ENCODE measurements at regions not wholly inside any gene's neighbourhood (a gene's known extent, or its start where the extent isn't known, plus 50 kb on each side); places are given as distances from the start of the nearest gene placed in this dataset.
"Not testable (repeated sequence)": the region's sequence is repeated elsewhere in the genome, so short reads cannot be mapped to it uniquely, and the experiment has no call there.

DNA sequence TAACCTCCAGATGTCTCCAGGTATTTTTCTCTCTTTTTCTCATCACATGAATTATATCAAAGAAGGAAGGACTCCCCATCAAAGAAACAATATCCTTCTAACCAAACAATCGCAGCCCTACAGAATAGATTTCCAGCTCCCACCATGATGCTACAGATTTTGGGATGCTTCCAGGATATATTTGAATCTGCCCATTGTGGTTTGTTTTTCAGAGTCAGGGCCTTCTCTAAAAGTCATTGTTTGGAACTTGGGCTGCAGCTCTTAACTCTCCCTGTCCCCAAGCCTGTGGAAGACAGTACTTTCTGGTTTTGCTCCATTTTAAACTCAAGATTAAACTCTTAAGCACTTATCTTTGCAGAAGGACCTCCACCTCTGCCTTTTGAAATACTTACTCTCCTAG, 223.2 kb downstream of the PMAIP1 start:
- DNase-seq, result no peak

DNA sequence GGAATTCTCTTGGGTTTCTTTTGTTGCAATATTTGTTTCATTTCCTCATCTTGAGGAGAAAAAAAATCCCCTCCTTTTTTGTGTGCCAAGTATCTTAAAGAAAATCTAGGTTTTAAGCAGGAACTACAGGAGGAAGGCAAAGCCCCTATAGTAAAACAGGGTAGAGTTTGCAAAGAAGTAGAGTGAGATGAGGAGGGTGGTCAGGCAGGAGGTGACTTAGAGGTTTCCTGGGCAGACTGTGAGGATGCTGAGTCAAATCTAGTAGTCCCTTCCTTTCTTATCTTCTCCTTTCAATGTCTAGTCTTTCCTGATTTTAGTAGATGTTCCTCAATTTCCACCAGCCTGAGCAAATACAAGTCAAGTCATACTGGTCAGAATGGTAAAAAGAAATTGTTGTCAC, 222.5 kb downstream of the PMAIP1 start:
- DNase-seq, result no peak

DNA sequence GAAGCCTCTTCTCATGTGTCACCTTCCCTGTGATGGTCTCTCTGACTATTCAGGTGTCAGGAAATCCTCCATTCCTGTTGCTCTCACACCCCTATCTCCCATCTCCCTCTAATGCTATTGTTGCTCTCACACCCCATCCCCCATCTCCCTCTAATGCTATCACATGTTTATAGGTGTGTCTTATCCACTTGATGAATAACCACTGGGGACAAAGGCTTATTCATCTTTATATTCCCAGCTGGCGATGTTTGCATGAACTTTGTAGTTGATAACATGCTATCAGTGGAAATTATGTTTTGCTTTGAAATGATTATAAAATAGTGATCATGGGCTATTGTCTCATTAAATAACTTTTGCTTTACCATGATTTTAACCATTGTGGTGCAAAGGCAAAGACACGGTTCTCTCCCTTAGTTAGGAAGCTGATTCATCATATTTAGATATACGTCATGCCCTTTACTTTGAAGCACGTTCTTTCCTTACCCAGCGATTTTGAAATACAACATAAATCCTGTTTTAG, 220.5 kb downstream of the PMAIP1 start:
- no peak for DNase-seq

DNA sequence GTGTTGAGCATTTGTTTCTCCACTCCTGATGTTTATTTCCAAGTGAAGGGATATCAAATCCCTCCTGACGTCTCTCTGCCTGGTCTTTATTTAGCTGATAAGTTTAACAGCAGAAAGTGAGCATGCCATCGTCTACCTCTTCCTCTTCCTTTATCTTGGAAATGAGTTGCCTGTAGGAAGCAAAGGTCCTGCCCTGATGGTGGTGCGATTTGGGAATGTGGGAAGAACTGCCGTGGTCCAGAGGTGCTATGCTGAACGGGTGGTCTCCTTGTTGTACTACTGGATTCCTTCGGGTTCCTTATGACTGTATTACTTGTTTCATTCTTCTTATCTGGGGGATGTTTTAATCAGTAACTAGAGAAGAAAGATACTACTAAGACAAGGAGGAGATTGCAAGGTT, 217.5 kb downstream of the PMAIP1 start:
- DNase-seq, result no peak

DNA sequence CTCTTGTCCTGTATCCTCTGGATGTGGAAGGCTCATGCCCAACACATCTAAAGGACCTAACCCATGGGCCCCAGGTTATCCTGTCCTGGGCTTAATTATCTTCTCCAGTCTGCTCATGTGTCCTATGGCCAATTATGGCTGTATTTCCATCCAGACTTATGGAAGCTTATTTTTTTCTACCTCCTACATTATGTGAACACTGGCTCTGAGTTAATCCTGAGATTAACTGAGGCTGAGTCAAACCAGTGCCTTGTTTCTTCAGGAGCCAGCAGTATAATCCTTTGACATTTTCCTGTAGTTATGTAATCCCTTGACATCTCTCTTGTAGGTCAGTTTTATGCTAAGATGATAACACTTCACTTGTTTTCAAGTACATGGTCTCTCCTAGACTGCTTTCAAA, 213.6 kb downstream of the PMAIP1 start:
- DNase-seq, result no peak

DNA sequence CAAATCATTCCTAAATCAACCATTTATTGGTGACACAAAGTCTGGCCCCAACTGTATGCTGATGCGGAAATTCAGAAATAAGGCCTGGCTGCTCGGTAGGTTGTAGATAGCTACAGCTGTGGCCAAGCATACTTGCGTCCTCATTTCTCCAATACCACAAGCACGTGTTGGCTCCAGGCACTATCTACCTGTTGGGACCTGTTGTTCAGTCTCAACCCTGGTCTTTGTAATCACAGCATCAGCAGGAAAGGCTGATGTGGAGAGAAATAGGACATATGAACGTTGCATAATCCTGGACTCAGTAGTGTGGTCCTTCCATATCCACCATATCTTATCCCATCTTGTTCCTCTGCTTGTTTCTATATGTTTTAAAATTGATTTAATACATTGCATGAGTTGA, 212.6 kb downstream of the PMAIP1 start:
- DNase-seq, result no peak

DNA sequence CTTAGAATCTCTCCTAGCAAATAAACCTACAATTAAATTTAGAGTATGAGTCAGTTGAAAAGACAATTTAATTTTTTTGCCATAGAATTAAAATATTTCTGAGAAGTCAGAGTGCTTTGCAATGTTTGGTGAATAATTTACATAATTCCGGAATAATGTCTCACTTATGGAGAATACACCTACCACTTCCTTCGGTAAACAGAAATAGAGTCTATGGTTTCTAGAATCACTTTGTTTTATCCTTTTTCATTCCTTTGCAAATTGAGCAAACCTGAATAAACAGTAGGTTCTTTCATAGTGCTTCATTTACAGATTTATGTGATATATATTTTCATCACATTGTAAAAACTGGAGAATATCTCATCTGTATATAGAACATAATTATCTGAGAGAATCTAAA, 211.7 kb downstream of the PMAIP1 start:
- no peak for DNase-seq

DNA sequence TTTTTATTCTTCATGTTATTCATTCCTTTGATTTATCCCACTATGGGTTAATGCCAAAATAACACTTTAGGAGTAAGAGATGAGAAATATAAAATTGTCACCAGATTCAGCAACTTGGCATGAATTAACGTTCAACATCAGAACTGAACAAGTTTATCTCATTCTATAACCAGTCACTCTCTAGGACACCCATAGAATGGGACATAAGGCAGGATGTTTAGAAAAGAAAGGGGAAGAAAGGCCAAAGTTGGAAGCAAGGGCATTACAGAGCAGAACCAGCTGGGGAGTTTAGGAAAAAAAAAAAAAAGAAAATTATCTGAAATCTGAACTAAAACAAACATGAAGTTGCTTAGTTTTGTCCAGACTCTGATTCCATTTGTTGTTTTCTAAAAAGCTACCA, 211.0 kb downstream of the PMAIP1 start:
- no peak for DNase-seq

DNA sequence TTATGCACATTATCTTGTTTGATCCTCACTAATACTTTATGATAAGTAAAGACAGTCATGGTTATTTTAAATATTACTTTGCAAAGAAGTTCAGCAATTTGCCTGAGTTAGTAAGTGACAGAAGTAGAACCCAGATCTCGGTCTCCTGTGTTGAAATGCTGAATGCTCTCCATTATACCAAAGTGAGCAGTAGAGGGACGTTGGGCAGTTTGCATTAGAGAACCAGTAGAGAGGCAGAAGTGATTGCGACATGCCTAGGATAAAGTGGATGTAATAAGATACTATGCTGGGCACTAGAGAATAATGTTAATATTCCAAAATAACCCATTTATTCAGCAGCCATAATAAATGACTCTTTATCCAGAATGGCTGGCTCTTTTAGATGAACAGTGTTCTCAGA, 201.0 kb downstream of the PMAIP1 start:
- no peak for DNase-seq

DNA sequence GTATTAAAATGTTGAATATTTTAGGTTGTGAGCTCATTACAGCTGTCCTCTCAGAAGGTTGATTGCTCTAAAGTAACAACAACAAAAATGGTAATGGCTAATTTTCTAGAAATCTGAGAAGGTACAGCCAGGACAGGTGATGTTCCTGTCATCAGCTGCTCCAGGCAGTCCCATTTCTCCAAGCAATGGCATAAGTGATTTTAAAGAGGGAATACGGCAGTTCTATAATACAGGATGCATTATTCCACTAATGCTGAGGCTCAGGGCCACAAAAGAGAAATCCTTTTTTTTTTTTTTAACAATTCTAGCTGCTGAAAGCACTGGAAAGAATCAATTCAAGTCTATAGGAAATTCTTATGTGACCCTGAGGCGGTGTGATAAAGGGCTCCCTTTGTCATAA, 199.9 kb downstream of the PMAIP1 start:
- no peak for DNase-seq

DNA sequence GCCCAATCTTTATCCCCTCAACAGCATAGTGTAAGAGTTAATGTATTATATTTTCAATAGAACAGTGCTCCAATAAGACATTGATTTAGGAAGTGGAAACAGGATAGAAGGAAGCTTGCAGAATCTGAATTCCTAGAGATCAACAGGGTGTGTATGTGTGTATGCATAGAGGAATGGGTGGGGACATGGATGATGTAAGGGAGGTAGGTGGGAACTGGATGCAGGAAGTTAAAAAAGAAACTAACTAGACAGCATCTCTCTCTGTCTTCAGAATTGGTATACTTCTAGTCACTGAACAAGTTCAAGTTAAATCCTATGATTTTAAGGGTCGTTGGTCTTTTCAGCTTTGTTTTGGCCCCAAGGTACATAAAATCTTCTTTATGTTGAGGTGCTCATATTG, 196.6 kb downstream of the PMAIP1 start:
- DNase-seq, result no peak

DNA sequence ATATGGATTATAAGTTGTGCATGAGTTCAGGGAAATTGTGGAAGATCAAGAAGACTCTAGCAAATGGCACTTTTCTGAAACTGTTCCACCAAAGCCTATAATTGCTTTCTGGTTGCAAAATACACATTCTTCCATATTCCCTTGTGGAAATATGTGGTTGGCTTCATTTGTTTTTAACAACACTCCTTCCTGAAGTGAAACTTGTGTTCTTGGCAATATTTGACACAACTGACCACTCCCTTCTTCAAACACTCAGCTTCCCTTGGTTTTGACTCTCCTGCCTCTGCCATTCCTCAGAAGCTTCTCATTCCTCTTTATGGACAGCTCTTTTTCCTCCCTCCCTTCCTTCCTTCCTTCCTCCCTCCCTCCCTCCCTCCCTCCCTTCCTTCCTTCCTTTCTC, 192.3 kb downstream of the PMAIP1 start:
- no peak for DNase-seq

DNA sequence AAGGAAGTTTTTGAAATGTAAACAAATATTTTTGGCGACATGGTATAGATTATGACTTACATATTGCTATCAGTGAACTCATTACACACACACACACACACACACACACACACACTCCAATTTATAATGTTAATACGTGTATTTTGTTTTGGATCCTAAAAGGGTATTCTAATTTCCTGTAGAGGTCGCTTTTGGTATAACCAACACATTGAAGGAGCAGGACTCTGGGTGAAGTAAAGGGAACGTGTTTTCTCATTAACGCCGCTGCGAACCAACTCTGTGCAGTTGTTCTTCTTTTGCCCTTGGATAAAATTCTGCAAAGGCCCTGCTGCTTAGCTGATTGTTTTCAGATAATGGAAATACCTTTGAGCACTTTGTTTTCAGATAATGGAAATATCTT, 190.4 kb downstream of the PMAIP1 start:
- no peak for DNase-seq

DNA sequence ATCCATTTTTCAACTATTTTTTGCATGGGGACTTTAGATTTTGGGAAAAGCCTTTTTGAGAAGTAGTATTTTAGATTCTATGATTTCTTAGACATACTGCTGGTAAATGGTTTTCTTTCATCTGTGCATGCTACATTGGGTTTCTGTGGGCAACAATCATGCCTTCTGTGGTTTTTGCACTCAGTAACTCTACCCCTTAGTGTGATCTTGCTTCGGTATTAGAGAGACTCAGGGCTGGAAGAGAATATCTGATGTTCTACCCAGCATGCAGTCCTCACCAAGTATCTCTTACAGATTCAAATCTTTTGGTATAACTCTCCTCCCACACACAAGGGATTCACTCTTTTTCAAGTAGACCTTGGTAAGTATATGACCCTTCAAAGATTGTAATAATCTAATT, 183.0 kb downstream of the PMAIP1 start:
- no peak for DNase-seq

DNA sequence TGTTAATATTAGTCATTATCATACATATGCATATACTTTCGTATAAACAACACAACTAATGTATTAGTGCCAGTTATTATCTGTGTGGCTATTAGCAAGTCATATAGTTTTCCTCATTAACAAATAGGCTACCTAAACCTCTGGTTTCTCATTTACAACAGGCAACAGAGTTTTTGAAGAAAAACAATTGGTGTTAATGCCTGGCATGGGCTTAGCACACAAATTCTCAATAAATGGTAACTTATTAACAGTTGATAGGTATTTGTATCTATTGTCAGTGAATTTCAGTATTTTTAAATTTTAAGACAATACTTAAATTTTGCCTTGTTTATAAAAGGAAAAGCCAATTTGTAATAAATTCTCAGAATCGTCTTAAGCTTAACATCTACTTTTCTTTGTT, 182.5 kb downstream of the PMAIP1 start:
- no peak for DNase-seq

DNA sequence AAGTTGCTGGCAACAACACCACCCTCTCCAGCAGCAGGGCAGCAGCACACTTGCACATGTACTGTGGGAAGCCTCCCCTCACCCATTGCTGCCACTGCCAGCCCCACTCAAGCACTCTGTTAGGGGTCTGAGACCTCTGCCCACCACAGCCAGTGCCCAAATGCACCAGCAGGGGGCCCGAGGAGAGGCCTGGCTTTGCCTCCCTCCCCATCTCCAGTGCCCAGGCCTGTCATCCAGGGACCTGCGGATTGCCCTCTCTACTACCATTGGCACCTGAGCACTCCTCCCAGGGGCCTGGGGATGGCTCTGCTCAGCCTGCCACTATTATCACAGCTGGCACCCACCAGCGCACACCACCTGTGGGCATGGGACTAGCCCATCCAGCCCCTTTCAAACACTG, 175.7 kb downstream of the PMAIP1 start:
- no peak for DNase-seq

DNA sequence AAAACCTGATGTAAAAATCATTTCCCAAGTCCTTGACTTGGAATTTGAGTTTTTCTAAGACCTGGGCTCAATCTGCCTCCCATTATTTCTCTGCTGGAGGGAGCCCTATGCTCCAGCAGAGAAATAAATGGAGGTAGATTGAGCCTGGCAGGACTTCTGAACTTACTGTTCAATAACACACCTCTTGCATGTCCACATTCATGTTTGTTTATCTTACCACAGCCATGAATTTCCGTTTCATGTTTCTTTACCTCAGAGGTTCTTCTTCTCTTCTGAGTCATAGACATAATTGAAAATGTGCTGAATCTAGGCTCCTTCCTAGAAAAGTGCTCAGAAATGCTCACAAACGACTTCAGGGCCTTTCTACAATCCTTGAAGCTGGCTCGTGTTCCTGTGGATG, 170.8 kb downstream of the PMAIP1 start:
- no peak for DNase-seq

DNA sequence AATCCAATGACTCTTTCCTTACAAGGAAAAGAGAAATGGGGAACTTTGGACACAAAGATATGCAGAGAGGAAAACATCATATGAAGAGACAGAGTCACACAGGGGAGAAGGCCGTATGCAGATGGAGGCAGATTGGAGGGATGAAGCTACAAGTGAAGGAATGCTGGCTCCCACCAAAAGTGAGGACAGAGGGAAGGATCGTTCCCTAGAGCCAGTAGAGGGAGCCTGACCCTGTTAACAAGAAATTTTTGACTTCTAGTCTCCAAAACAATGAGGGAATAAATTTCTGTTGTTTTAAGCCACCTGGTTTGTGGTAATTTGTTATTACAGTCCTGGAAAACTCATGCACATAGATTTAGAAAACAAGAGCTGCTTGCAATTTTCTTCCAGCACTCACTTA, 169.3 kb downstream of the PMAIP1 start:
- no peak for DNase-seq

DNA sequence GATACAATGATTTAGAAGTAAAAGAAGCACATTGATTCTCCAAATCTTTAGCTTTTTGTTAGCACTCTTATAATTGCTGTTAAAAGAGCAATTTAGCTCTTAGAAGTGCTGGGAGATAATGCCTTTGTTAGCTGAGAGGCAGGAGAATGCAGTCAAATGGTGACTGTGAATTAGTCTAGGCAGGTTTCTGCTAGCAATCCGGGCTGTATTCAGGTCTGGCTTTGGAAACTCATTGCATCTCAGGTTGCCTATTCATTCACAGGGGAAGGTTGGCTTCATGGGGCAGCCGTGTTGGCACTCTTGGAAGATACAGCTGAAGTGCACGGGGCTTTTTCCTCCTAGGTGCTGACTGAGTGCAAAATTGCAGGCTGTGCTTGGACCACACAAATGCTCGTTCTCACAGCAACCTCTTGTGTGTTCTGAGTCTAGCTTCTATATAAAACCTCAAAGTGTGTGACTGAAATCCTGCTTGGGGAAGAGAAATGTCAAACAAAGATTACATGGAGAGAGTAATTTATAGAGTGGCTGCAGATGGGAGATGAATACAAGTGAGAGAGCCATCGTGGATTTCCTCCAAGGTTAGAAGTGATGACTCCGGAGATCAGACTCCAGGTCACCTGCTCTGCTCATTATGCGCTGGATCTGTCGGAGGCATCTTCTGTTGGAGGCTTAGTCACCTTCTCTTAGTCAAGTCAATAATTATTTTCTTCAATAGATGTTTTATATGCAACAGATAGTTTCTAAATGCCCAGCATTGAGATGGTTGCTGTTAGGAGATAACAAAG, 167.8 kb downstream of the PMAIP1 start:
- no peak for DNase-seq

DNA sequence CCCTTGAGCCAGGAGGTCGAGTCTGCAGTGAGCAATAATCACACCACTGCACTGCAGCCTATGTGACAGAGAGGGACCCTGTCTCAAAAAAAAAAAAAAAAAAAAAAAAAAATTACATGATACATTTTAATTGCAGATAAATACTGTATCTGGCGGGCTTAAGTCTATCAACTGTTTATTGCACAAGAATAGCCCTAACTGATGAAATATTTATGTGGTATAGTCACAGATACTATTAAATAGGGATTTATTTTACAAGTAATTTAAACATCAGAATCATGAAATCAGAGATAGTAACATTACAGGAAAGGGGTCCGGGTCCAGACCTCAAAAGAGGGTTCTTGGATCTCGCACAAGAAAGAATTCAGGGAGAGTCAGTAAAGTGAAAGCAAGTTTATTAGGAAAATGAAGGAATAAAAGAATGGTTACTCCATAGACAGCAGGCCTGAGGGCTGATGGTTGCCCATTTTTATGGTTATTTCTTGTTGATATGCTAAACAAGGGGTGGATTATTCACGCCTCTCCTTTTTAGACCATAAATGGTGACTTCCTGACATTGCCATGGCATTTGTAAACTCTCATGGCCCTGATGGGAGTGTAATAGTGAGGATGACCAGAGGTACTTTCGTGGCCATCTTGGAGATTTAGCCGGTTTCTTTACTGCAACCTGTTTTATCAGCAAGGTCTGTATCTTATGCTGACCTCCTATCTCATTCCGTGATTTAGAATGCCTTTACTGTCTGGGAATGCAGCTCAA, 166.6 kb downstream of the PMAIP1 start:
- no peak for DNase-seq

DNA sequence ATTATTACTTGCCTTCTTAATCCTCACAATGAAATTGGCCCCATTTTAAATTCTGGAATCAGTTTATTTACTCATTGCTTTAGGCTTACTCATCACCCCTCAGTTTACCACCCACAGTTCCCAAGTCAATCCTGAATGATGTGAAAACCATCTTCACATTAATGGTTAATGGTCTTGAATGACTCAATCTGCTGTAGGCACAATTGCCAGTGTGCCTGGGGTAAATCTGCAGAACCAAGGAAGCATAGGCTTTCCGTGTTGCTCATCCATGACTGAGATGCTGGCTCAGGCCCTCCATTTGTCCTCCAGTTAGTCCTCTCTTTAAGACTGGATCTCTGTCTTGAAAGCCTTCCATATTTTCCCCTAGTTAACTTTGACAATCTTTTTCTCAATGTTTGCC, 164.5 kb downstream of the PMAIP1 start:
- DNase-seq, result no peak

DNA sequence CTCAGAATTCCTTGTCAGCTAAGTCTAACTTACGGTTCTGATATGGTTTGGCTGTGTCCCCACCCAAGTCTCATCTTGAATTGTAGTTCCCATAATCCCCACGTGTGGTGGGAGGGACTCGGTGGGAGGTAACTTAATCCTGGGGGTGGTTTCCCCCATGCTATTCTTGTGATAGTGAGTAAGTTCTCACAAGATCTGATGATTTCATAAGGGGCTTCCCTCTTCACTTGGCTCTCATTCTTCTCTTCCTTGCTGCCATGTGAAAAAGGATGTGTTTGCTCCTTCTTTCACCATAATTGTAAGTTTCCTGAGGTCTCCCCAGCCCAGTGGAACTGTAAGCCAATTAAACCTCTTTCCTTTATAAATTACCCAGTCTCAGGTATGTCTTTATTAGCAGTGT, 163.0 kb downstream of the PMAIP1 start:
- DNase-seq, result not testable (repeated sequence)

DNA sequence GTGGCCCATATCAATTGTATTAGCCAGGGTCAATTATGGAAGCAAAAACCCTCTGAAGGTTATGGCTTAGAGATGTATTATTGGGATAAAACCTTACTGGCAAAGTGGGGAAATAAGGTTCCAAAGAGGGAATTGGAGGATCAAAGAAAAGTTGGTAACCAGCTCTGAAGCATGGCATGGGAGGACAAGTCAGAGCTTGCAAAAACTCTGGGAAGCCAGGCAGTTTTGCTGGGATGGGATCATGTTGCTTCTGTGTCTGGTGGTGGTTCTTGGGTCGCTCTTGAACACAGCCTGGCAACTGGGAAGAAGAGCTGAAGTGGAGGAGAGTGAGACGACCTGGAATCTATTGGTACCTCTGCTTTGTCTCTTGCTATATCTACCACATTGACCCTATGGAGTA, 162.6 kb downstream of the PMAIP1 start:
- DNase-seq, result no peak

DNA sequence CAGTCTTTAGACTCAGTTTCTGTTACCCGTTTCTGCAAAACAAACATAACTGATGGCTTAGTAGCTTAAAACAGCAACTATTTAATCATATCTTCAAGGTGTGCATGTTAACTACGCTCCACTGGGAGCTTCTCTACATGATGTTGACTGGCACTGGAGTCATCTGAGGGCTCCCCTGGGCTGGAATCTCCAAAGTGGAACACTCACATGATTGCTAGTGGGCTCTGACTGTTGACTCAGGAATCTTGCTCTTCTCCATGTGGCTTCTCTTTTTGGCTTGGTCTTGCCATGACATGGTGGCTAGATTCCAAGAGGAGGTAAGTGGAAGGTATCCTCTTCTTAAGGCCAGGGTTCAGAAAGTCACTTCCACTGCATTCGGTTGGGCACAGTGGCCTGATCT, 160.8 kb downstream of the PMAIP1 start:
- no peak for DNase-seq

DNA sequence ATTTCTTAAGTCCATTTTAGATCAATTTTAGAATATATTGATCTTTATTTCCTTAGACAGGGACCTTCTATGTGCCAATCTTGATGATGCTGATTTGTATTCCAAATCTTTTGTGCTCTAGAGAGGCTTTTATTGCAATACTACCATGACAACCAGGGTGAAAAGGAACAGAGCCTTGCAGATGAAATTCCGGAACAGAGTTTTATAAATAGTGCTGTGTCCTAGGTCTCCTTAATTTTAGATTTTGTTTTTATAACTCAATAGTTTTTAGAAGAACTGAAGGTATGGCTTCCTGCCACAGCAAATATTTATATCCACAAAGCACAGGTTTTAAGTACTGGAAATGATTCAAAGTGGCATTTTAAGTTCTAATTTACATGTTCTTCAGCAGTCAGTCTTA, 160.2 kb downstream of the PMAIP1 start:
- DNase-seq, result no peak
